ENCODE measurements at regions not wholly inside any gene's neighbourhood (a gene's known extent, or its start where the extent isn't known, plus 50 kb on each side); places are given as distances from the start of the nearest gene placed in this dataset.
"Not testable (repeated sequence)": the region's sequence is repeated elsewhere in the genome, so short reads cannot be mapped to it uniquely, and the experiment has no call there.

- DNase-seq: no peak
These were observed 51.5 kb upstream of the GRM3 start for GRCh38 chr7:86592185-86592584.

GRCh38 chr7:86574006-86574405, 69.7 kb upstream of the GRM3 start:
- no peak for DNase-seq

- no peak for DNase-seq
These were observed 84.8 kb upstream of the GRM3 start for GRCh38 chr7:86558680-86559501.

- DNase-seq: no peak
These were observed 109.1 kb upstream of the GRM3 start for GRCh38 chr7:86534641-86535040.

GRCh38 chr7:86504229-86504628, 139.5 kb upstream of the GRM3 start:
- DNase-seq: no peak

- DNase-seq: no peak
These were observed 143.7 kb upstream of the GRM3 start for GRCh38 chr7:86499986-86500385.

GRCh38 chr7:86485827-86486226, 157.9 kb upstream of the GRM3 start:
- DNase-seq: no peak

GRCh38 chr7:86479144-86479543, 164.6 kb upstream of the GRM3 start:
- DNase-seq: no peak

GRCh38 chr7:86477343-86477935, 166.3 kb upstream of the GRM3 start:
- DNase-seq: no peak

- no peak for DNase-seq
These were observed 172.9 kb upstream of the GRM3 start for GRCh38 chr7:86470763-86471162.

GRCh38 chr7:86469680-86470295, 173.9 kb upstream of the GRM3 start:
- peak; percentile 42 for DNase-seq

- DNase-seq: no peak
These were observed 189.0 kb upstream of the GRM3 start for GRCh38 chr7:86454753-86455152.

- DNase-seq: no peak
These were observed 190.3 kb upstream of the GRM3 start for GRCh38 chr7:86453454-86453853.

- DNase-seq: no peak
These were observed 194.9 kb upstream of the GRM3 start for GRCh38 chr7:86448856-86449255.

GRCh38 chr7:86445285-86445684, 198.4 kb upstream of the GRM3 start:
- DNase-seq: no peak

- no peak for DNase-seq
These were observed 199.5 kb upstream of the GRM3 start for GRCh38 chr7:86444245-86444644.

GRCh38 chr7:86440420-86440819, 203.3 kb upstream of the GRM3 start:
- not testable (repeated sequence) for DNase-seq

- no peak for DNase-seq
These were observed 205.7 kb upstream of the GRM3 start for GRCh38 chr7:86437951-86438450.

- DNase-seq: no peak
These were observed 211.9 kb upstream of the GRM3 start for GRCh38 chr7:86431761-86432160.

- no peak for DNase-seq
These were observed 231.9 kb upstream of the GRM3 start for GRCh38 chr7:86411814-86412213.

GRCh38 chr7:86407291-86407690, 236.4 kb upstream of the GRM3 start:
- no peak for DNase-seq

GRCh38 chr7:86391813-86392212, 251.9 kb upstream of the GRM3 start:
- DNase-seq: no peak

GRCh38 chr7:86375602-86376001, 268.1 kb upstream of the GRM3 start:
- DNase-seq: not testable (repeated sequence)

- DNase-seq: no peak
These were observed 271.4 kb upstream of the GRM3 start for GRCh38 chr7:86372262-86372661.
